Fibroblast of lung (primary cell): ENCODE measurements at regions not wholly inside any gene's neighbourhood (a gene's known extent, or its start where the extent isn't known, plus 50 kb on each side); places are given as distances from the start of the nearest gene placed in this dataset.
A peak's percentile ranks its signal among the peaks of the same experiment; 100 is the strongest.

ENCODE experiments used
- DNase-seq, 2 donors: peaks; one replicate each; pipeline versions ENCODE4 v3.0.0 to v3.0.0-alpha.2; 2010; ENCODE audit warnings: low read depth in 2 of 2
- H2AFZ ChIP-seq: 2 replicates; pipeline ENCODE4 v1.5.1; 2012; ENCODE audit warnings: low read length, control low read depth, inconsistent platforms
- H3K27ac ChIP-seq: 2 replicates; pipeline ENCODE4 v1.5.1; 2011; ENCODE audit warnings: low read length, control low read depth; ENCODE audit not compliant: insufficient read depth
- H3K27me3 ChIP-seq: 2 replicates; pipeline ENCODE4 v1.5.1; 2011; ENCODE audit warnings: mild to moderate bottlenecking, low read length; ENCODE audit not compliant: control insufficient read depth, insufficient read depth
- H3K36me3 ChIP-seq: 2 replicates; pipeline ENCODE4 v1.5.1; 2011; ENCODE audit warnings: low read length; ENCODE audit not compliant: control insufficient read depth, insufficient read depth
- H3K4me1 ChIP-seq: 2 replicates; pipeline ENCODE4 v1.5.1; 2011; ENCODE audit warnings: low read length; ENCODE audit not compliant: control insufficient read depth, insufficient read depth; ENCODE audit errors: extremely low read depth
- H3K4me2 ChIP-seq: 2 replicates; pipeline ENCODE4 v1.5.1; 2011; ENCODE audit warnings: low read length, control low read depth; ENCODE audit not compliant: insufficient read depth; ENCODE audit errors: extremely low read depth
- H3K4me3 ChIP-seq, 4 experiments: fragments of 200-600 bp in 1 of 4; sonication (generic) in 1 of 4; replicated peaks in 1 of 4; 2 replicates each; pipeline ENCODE4 v1.5.1; 2011 to 2016; ENCODE audit warnings: low read length in 4 of 4, low read depth in 3 of 4, mild to moderate bottlenecking in 3 of 4, control low read depth in 2 of 4, inconsistent platforms in 1 of 4, mixed read lengths in 1 of 4; ENCODE audit not compliant: insufficient read depth in 1 of 4; ENCODE audit errors: control extremely low read depth in 1 of 4
- H3K79me2 ChIP-seq: 2 replicates; pipeline ENCODE4 v1.5.1; 2012; ENCODE audit warnings: mild to moderate bottlenecking, low read length, inconsistent platforms; ENCODE audit not compliant: control insufficient read depth, insufficient read depth
- H3K9ac ChIP-seq: 2 replicates; pipeline ENCODE4 v1.5.1; 2011; ENCODE audit warnings: mild to moderate bottlenecking, low read length, control low read depth; ENCODE audit not compliant: insufficient read depth
- H3K9me3 ChIP-seq: 2 replicates; pipeline ENCODE4 v1.5.1; 2012; ENCODE audit warnings: low read depth, low read length; ENCODE audit not compliant: control insufficient read depth, insufficient read depth
- H4K20me1 ChIP-seq: 2 replicates; pipeline ENCODE4 v1.5.1; 2011; ENCODE audit warnings: low read length; ENCODE audit not compliant: control insufficient read depth, insufficient read depth; ENCODE audit errors: extremely low read depth
- CTCF ChIP-seq, 2 donors: IDR thresholded peaks in 1 of 2; conservative IDR thresholded peaks in 1 of 2; 1 replicate in 1 of 2; 2 replicates in 1 of 2; pipeline ENCODE4 v1.5.1; 2011 to 2012; ENCODE audit warnings: low read length in 2 of 2, control low read depth in 1 of 2, inconsistent platforms in 1 of 2, low read depth in 1 of 2, mild to moderate bottlenecking in 1 of 2
- EZH2 ChIP-seq: IDR thresholded peaks from 2 replicates; pipeline ENCODE4 v1.5.1; 2012; ENCODE audit warnings: low read length, control low read depth, mild to moderate bottlenecking; ENCODE audit errors: missing control alignments

- no peaks in the 10 kb centered on the region for H3K79me2 ChIP-seq
- no peaks in the 10 kb centered on the region for H3K4me1 ChIP-seq
- TF ChIP-seq CTCF (conservative IDR thresholded peaks at IDR 0.05 in 1 of 2, IDR thresholded peaks at IDR 0.05 in 1 of 2; ENCODE audit: low read depth in 1 of 2, low read length in 2 of 2), result no peak
- no peak for TF ChIP-seq EZH2
- no peak overlapping the region for H3K4me2 ChIP-seq
- H3K36me3 ChIP-seq, result no peaks in the 10 kb centered on the region
- H3K9me3 ChIP-seq, result no peaks in the 10 kb centered on the region
- no peaks in the 10 kb centered on the region for H3K27me3 ChIP-seq
- DNase-seq, result peak; percentile 10 to 14
- H3K4me3 ChIP-seq, result no peak overlapping the region
- H2AFZ ChIP-seq, result no peak overlapping the region
- no peak overlapping the region for H3K27ac ChIP-seq
- no peaks in the 10 kb centered on the region for H4K20me1 ChIP-seq
- H3K9ac ChIP-seq, result no peak overlapping the region
Observed at GRCh38 chr13:73492811-73493210, 434.0 kb downstream of the KLF5 start.

DNA sequence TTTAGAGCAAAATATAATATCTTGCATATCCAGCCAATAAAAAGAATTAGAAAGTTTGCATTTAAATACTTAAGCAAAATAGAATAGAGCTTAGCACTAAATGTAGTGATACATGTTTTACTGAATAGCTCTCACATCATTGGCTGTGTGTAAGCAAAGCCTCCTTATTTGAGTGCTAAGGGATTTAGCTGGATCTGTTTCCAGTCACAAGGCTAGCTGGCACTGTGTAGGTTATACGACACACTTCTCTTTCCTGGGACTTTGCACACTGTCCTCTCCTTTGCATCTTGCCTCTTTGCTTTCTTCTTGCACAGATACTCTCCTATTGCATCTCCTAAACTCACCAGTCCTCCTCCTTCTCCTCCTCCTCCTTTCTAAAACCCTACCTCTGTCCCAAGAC is 423.8 kb downstream of the KLF5 start:
- no peaks in the 10 kb centered on the region for H4K20me1 ChIP-seq
- H3K79me2 ChIP-seq, result no peaks in the 10 kb centered on the region
- H3K4me2 ChIP-seq, result no peak overlapping the region
- H3K36me3 ChIP-seq, result no peaks in the 10 kb centered on the region
- no peaks in the 10 kb centered on the region for H3K4me1 ChIP-seq
- no peak overlapping the region for H3K9ac ChIP-seq
- no peaks in the 10 kb centered on the region for H3K27me3 ChIP-seq
- TF ChIP-seq CTCF (conservative IDR thresholded peaks at IDR 0.05 in 1 of 2, IDR thresholded peaks at IDR 0.05 in 1 of 2; ENCODE audit: low read depth in 1 of 2, low read length in 2 of 2), result no peak
- no peak for TF ChIP-seq EZH2
- no peak overlapping the region for H3K27ac ChIP-seq
- no peaks in the 10 kb centered on the region for H3K9me3 ChIP-seq
- DNase-seq, result no peak
- H2AFZ ChIP-seq, result no peak overlapping the region
- H3K4me3 ChIP-seq, result no peak overlapping the region

DNA sequence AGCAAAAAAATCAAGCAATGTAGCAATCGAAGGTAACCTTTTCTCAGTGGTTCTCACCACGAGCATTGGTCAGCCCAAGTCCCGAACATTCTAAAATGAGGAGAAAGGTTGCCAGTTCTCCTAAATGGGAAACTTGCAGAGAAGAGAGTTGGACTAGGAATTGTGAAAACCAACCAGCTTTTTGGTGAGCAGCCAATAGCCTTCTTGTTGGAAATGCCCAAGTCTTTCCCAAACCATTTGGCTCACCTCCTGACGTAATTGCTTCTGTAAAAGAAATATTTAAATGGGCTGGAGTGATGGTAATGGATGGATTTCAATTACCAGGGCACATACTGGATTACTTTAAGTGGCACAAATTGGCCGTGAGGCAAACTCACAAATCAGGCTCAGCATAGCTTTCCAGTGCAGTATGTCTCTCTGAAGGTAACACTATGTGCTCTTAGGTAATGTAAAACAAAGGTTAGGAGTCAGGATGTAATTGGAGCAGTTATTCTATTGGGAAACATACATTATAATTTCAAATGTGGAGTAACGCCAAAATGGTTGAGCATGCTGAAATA is 423.2 kb downstream of the KLF5 start:
- H3K36me3 ChIP-seq, result no peaks in the 10 kb centered on the region
- no peaks in the 10 kb centered on the region for H3K27me3 ChIP-seq
- H3K9me3 ChIP-seq, result no peaks in the 10 kb centered on the region
- H4K20me1 ChIP-seq, result no peaks in the 10 kb centered on the region
- no peak overlapping the region for H3K4me3 ChIP-seq
- no peak for DNase-seq
- H2AFZ ChIP-seq, result no peak overlapping the region
- no peak overlapping the region for H3K4me2 ChIP-seq
- H3K9ac ChIP-seq, result no peak overlapping the region
- no peaks in the 10 kb centered on the region for H3K79me2 ChIP-seq
- H3K4me1 ChIP-seq, result no peaks in the 10 kb centered on the region
- TF ChIP-seq CTCF (conservative IDR thresholded peaks at IDR 0.05 in 1 of 2, IDR thresholded peaks at IDR 0.05 in 1 of 2; ENCODE audit: low read depth in 1 of 2, low read length in 2 of 2) (no peak), EZH2 (no peak)
- no peak overlapping the region for H3K27ac ChIP-seq
